ENCODE measurements at regions not wholly inside any gene's neighbourhood (a gene's known extent, or its start where the extent isn't known, plus 50 kb on each side); places are given as distances from the start of the nearest gene placed in this dataset.
A peak's percentile ranks its signal among the peaks of the same experiment; 100 is the strongest.

DNA sequence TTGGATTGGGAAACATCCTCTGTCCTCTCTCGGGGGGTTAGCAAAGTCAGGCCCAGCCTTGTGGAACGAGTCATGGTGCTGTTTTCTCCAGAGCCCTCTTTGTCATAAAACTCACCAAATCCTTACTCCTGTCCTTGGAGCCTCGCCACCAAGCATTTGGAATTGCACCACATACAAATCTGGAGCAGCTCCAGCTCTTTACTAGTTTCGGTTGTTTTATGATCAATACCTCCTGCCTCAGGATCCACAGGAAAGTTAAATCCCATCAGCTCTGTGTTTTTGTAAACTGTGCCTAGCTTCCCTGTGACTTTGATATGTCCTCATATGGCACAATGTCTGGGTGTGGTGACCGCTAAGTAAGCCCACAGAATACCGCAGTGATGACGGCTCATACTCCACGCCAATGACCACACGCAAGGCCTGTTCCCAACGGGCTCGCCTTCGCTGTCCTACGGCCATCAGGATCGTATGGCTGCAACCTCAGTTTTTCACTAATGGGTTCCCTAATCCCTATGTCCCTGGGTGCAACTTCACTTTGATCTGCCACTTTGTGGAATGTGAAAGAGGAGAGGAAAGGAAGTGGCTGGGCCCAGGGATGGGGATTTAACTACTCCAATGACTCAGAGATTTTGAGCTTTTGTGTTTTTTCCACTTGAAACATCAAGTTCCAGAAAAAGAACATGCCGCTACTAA, 111.3 kb upstream of the FOXQ1 start:
- POLR2A ChIA-PET (ENCODE audit: low non-redundant PET) = no interaction called here
- no peak for DNase-seq (ENCODE audit: low spot score)
- TF ChIP-seq CTCF (conservative IDR thresholded peaks at IDR 0.05; ENCODE audit: low read depth) = no peak
- CTCF ChIA-PET = no interaction called here
- peak overlapping the region; percentile 23; the same call in 1 of the 2 replicates for H3K27ac ChIP-seq

DNA sequence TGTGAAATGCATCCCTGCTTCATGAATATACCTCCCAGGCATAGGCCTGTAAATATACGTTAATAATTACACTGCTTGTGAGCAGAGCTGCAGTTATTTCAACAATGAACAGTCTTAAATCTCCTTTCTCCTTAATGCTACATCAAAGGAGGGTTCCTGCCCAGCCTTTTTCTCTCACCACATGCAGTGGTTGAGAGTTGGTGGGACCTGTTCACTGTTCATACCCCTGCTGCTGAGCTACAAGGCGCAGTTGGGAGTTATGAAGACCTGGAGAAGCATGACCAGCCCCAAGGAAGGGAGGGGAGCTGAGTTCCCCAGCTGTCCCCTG, 111.9 kb upstream of the FOXQ1 start:
- no peak for TF ChIP-seq CTCF (conservative IDR thresholded peaks at IDR 0.05; ENCODE audit: low read depth)
- DNase-seq (ENCODE audit: low spot score) = no peak
- CTCF ChIA-PET = no interaction called here
- H3K27ac ChIP-seq = peak overlapping the region; percentile 23; the same call in 1 of the 2 replicates
- POLR2A ChIA-PET (ENCODE audit: low non-redundant PET) = no interaction called here

DNA sequence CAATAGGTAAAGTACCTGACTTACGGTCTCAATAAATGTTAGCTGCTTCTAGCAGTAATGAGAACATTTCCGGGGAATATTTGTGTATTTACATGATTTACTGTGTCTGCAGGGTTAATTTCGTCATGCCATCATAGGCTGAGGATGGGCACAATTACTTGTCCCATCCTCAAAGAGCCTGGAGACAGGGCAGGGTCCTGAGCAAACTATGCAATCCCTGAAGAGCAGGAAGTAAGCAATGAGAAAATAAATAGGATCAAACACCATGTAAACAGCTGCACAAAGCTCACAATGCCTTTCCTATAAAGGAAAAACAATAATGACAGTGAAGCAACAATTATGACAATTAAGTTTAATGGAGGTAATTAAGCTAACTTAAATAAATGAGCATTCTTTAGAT, 114.6 kb upstream of the FOXQ1 start:
- no peak for TF ChIP-seq CTCF (conservative IDR thresholded peaks at IDR 0.05; ENCODE audit: low read depth)
- ChIA-PET POLR2A (ENCODE audit: low non-redundant PET) (no interaction called here), CTCF (interaction anchor here (0.6 to 1.2 kb wide), 2 partner anchors 12 to 39 kb away, joined by 3 read pairs; no protein-coding TSS in a partner anchor)
- no peak overlapping the region for H3K27ac ChIP-seq
- DNase-seq (ENCODE audit: low spot score) = no peak

DNA sequence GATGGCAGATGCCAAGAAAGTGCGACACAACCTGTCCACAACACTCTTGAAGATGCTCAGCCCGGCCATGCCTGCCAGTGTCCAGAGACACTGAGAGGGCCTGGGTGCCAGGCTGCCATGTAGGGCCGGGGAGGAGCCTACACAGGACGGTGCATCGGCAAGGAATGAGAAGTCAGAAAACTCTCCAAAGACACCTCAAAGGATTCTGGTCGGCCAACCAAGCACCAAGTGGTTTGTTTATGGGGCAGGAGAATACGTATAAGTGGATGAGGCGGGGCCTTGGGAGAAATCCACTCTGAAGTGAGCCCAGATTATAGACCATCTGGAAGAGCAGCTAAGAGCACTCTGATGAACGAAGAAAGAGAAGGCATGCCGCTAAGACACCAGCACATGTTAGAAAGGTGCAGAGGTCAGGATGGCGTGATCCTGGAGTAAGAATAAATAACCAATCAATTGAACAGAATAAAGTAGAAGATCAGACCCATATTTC, 120.7 kb upstream of the FOXQ1 start:
- ChIA-PET POLR2A (ENCODE audit: low non-redundant PET) (no interaction called here), CTCF (no interaction called here)
- DNase-seq (ENCODE audit: low spot score) = no peak
- H3K27ac ChIP-seq = peak overlapping the region; percentile 67; the same call in 1 of the 2 replicates
- no peak for TF ChIP-seq CTCF (conservative IDR thresholded peaks at IDR 0.05; ENCODE audit: low read depth)

DNA sequence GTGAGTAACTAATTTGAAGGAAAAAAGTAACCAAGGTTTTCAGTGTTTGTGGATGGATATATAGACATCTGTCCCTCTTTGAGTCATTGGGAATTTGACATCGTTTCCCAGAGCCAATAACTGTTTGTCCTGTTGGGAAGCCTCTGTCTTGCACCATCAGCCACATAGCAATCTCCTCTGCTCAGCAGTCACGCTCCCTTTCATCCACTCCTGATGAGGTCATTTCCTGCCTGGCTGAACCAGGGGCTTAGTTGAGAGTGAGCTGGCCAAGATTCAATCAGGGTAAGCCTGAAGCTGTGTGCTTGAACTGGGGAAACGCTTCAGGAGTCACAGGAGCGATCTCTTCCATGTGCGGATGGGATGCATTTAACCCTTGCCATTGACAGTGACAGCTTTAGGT, 121.5 kb upstream of the FOXQ1 start:
- DNase-seq (ENCODE audit: low spot score) = peak; percentile 83
- ChIA-PET CTCF (interaction anchor here (0.6 kb wide), 1 partner anchor 271 kb away, joined by 3 read pairs; no protein-coding TSS in a partner anchor), POLR2A (ENCODE audit: low non-redundant PET) (no interaction called here)
- TF ChIP-seq CTCF (conservative IDR thresholded peaks at IDR 0.05; ENCODE audit: low read depth) = no peak
- H3K27ac ChIP-seq = peak overlapping the region; percentile 67

- ChIA-PET CTCF (no interaction called here), POLR2A (ENCODE audit: low non-redundant PET) (no interaction called here)
- TF ChIP-seq CTCF (conservative IDR thresholded peaks at IDR 0.05; ENCODE audit: low read depth) = no peak
- H3K27ac ChIP-seq = no peak overlapping the region
- no peak for DNase-seq (ENCODE audit: low spot score)
Measured at GRCh38 chr6:1188199-1188598, 123.7 kb upstream of the FOXQ1 start.

Data from RWPE1 (cell line).